GM12878 (cell line): ENCODE measurements at regions not wholly inside any gene's neighbourhood (a gene's known extent, or its start where the extent isn't known, plus 50 kb on each side); places are given as distances from the start of the nearest gene placed in this dataset.

Experiments
- ATAC-seq: fragments of 200-7000 bp; cut with Tn5 transposase; 3 replicates; pipeline ENCODE4 v1.9.1; 2020; ENCODE audit warnings: mild to moderate bottlenecking, moderate library complexity
- BruUV-seq: library from RNA; stranded (reverse); fragments of 400-500 nt; replicated peaks from 2 replicates; lab custom pipeline; 2021; lab: Mats Ljungman, UMichigan
- CTCF ChIA-PET: fragments of 300-600 bp; sonication (Branson Sonifier 250); formaldehyde crosslinking; extraction: SDS; loops from one replicate; lab custom pipeline; 2021; ENCODE audit warnings: inconsistent platforms; lab: Yijun Ruan, JAX
- POLR2A ChIA-PET: fragments of 350-600 bp; formaldehyde crosslinking; extraction: SDS; loops from one replicate; lab custom pipeline; 2021; ENCODE audit warnings: inconsistent platforms; lab: Charles Lee
- RAD21 ChIA-PET: fragments of 300-600 bp; sonication (Branson Sonifier 250); formaldehyde crosslinking; loops from one replicate; lab custom pipeline; 2023; ENCODE audit warnings: antibody characterized with exemption; ENCODE audit not compliant: unreplicated experiment; lab: Charles Lee
- SMC1A ChIA-PET: fragments of 300-600 bp; sonication (Branson Sonifier 250); formaldehyde crosslinking; loops from one replicate; lab custom pipeline; 2023; ENCODE audit not compliant: unreplicated experiment, uncharacterized antibody; lab: Charles Lee
- DNase-seq: peaks from one replicate; pipeline ENCODE4 v3.0.0-alpha.2; 2011; ENCODE audit warnings: low read depth, low spot score
- FAIRE-seq: peaks from 3 replicates; lab custom pipeline; 2011; peaks lifted over from hg19 to GRCh38; lab: Jason Lieb, UNC
- H2AFZ ChIP-seq: 2 replicates; pipeline ENCODE4 v1.6.0; 2011; ENCODE audit warnings: low read depth, low read length, control low read depth; ENCODE audit not compliant: control insufficient read depth
- H3K27ac ChIP-seq: 2 replicates; pipeline ENCODE4 v1.5.1; 2011; ENCODE audit warnings: control low read depth; ENCODE audit not compliant: control insufficient read depth, insufficient read depth
- H3K27me3 ChIP-seq, 2 experiments: replicated peaks in 1 of 2; 2 replicates each; pipeline versions ENCODE4 v1.6.0 to v1.6.1; 2011; ENCODE audit warnings: low read length in 1 of 2; ENCODE audit not compliant: control insufficient read depth in 2 of 2, insufficient read depth in 2 of 2
- H3K36me3 ChIP-seq, 2 experiments: 2 replicates each; pipeline ENCODE4 v1.5.1; 2011; ENCODE audit warnings: low read length in 1 of 2; ENCODE audit not compliant: control insufficient read depth in 2 of 2, insufficient read depth in 2 of 2
- H3K4me1 ChIP-seq: 2 replicates; pipeline ENCODE4 v1.6.1; 2011; ENCODE audit warnings: mild to moderate bottlenecking, low read length, moderate library complexity, mixed read lengths; ENCODE audit not compliant: control insufficient read depth, insufficient read depth
- H3K4me2 ChIP-seq: 2 replicates; pipeline ENCODE4 v1.6.0; 2011; ENCODE audit warnings: control low read depth; ENCODE audit not compliant: control insufficient read depth, insufficient read depth
- H3K4me3 ChIP-seq: fragments of 200-600 bp; sonication (generic); 2 replicates; pipeline ENCODE4 v1.5.1; 2016
- H3K79me2 ChIP-seq: 2 replicates; pipeline ENCODE4 v1.6.0; 2011; ENCODE audit warnings: low read length; ENCODE audit not compliant: control insufficient read depth, insufficient read depth
- H3K9ac ChIP-seq: 2 replicates; pipeline ENCODE4 v1.8.0; 2011; ENCODE audit warnings: low read length, control low read depth, mixed read lengths; ENCODE audit not compliant: control insufficient read depth, insufficient read depth
- H3K9me3 ChIP-seq: replicated peaks from 3 replicates; pipeline ENCODE4 v1.5.1; 2011; ENCODE audit warnings: mild to moderate bottlenecking, low read length; ENCODE audit not compliant: control insufficient read depth, insufficient read depth
- H4K20me1 ChIP-seq: 2 replicates; pipeline ENCODE4 v1.6.0; 2011; ENCODE audit not compliant: control insufficient read depth, insufficient read depth
- IKZF2 ChIP-seq, 2 experiments: fragments of 450-650 bp; IDR thresholded peaks; 2 replicates each; pipeline ENCODE4 v1.6.1; 2017; ENCODE audit warnings: mild to moderate bottlenecking in 2 of 2, moderate library complexity in 2 of 2
- RUNX3 ChIP-seq: IDR thresholded peaks from 2 replicates; pipeline ENCODE4 v1.6.1; 2012; ENCODE audit warnings: low read length, inconsistent platforms
- TARDBP ChIP-seq: IDR thresholded peaks from 2 replicates; pipeline ENCODE4 v1.6.1; 2016; ENCODE audit warnings: borderline replicate concordance
- in situ Hi-C: fragments of 300-500 bp; cut with MboI; formaldehyde crosslinking; loops from 9 replicates; pipeline ENCODE4 v1.14.3; 2018; ENCODE audit warnings: mixed read lengths
- intact Hi-C: fragments of 100-400 bp; cut with micrococcal nuclease; formaldehyde crosslinking; loops from one replicate; pipeline ENCODE4 v1.14.2; 2022; ENCODE audit not compliant: unreplicated experiment
- TF ChIP-seq, protein P1 (sequence below): fragments of 450-650 bp; conservative IDR thresholded peaks from 2 replicates; pipeline ENCODE4 v1.6.1; 2017; ENCODE audit warnings: mild to moderate bottlenecking, moderate library complexity
- TF ChIP-seq, protein P2 (sequence below): IDR thresholded peaks from 2 replicates; pipeline ENCODE4 v1.6.1; 2012; ENCODE audit warnings: improper control_type of control experiment, low read depth, low read length; ENCODE audit not compliant: insufficient replicate concordance

DNA sequence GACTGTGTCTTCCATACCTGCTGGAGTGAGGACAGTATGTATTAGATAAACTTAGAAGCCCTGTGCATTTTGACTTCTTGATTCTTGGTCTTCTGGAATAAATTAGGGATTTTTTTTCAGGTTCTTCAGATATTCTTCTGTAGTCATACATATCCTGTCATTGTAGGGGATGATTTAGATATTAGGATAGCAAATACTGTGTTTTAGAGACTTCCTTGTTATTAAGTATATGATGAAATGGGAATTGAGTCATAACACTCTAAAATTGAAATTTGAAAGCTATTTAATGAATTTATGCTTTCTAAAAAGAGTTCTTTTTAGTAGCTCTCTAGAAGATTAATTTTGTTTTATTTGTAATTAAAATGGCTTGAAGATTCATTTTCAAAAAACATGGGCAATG lies 371.5 kb upstream of the RGS6 start:
- H3K27ac ChIP-seq = no peak overlapping the region
- intact Hi-C loops (no loop called here), in situ Hi-C loops (no loop called here)
- H3K27me3 ChIP-seq = no peaks in the 10 kb centered on the region
- FAIRE-seq = no peak
- peaks cover 40% of the 10 kb centered on the region for H3K4me1 ChIP-seq
- DNase-seq = no peak
- no peaks in the 10 kb centered on the region for H4K20me1 ChIP-seq
- H2AFZ ChIP-seq = no peak overlapping the region
- H3K36me3 ChIP-seq = 0 out of 4 replicates have a peak, but pooled peaks cover 0 to 3% of the 10 kb centered on the region in 2 experiments
- ChIA-PET POLR2A (interaction anchor here (1.2 kb wide), 1 partner anchor 8 kb away, joined by 4 read pairs; no protein-coding TSS in a partner anchor), SMC1A (interaction anchor here (0.7 to 1.7 kb wide), 3 partner anchors 62 to 235 kb away, joined by 3 to 4 read pairs (median 4); no protein-coding TSS in a partner anchor), CTCF (no interaction called here), RAD21 (interaction anchor here (1.1 kb wide), 1 partner anchor 112 kb away, joined by 4 read pairs; no protein-coding TSS in a partner anchor)
- TF ChIP-seq TARDBP (no peak), IKZF2 (IDR thresholded peaks at IDR 0.05) (no peak), RUNX3 (no peak)
- TF ChIP-seq, protein P1, sequence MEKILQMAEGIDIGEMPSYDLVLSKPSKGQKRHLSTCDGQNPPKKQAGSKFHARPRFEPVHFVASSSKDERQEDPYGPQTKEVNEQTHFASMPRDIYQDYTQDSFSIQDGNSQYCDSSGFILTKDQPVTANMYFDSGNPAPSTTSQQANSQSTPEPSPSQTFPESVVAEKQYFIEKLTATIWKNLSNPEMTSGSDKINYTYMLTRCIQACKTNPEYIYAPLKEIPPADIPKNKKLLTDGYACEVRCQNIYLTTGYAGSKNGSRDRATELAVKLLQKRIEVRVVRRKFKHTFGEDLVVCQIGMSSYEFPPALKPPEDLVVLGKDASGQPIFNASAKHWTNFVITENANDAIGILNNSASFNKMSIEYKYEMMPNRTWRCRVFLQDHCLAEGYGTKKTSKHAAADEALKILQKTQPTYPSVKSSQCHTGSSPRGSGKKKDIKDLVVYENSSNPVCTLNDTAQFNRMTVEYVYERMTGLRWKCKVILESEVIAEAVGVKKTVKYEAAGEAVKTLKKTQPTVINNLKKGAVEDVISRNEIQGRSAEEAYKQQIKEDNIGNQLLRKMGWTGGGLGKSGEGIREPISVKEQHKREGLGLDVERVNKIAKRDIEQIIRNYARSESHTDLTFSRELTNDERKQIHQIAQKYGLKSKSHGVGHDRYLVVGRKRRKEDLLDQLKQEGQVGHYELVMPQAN = no peak
- TF ChIP-seq, protein P2, sequence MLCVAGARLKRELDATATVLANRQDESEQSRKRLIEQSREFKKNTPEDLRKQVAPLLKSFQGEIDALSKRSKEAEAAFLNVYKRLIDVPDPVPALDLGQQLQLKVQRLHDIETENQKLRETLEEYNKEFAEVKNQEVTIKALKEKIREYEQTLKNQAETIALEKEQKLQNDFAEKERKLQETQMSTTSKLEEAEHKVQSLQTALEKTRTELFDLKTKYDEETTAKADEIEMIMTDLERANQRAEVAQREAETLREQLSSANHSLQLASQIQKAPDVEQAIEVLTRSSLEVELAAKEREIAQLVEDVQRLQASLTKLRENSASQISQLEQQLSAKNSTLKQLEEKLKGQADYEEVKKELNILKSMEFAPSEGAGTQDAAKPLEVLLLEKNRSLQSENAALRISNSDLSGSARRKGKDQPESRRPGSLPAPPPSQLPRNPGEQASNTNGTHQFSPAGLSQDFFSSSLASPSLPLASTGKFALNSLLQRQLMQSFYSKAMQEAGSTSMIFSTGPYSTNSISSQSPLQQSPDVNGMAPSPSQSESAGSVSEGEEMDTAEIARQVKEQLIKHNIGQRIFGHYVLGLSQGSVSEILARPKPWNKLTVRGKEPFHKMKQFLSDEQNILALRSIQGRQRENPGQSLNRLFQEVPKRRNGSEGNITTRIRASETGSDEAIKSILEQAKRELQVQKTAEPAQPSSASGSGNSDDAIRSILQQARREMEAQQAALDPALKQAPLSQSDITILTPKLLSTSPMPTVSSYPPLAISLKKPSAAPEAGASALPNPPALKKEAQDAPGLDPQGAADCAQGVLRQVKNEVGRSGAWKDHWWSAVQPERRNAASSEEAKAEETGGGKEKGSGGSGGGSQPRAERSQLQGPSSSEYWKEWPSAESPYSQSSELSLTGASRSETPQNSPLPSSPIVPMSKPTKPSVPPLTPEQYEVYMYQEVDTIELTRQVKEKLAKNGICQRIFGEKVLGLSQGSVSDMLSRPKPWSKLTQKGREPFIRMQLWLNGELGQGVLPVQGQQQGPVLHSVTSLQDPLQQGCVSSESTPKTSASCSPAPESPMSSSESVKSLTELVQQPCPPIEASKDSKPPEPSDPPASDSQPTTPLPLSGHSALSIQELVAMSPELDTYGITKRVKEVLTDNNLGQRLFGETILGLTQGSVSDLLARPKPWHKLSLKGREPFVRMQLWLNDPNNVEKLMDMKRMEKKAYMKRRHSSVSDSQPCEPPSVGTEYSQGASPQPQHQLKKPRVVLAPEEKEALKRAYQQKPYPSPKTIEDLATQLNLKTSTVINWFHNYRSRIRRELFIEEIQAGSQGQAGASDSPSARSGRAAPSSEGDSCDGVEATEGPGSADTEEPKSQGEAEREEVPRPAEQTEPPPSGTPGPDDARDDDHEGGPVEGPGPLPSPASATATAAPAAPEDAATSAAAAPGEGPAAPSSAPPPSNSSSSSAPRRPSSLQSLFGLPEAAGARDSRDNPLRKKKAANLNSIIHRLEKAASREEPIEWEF = no peak
- H3K79me2 ChIP-seq = peaks cover 54% of the 10 kb centered on the region
- H3K4me2 ChIP-seq = no peak overlapping the region
- ATAC-seq = no peak
- H3K9me3 ChIP-seq = peaks cover 2% of the 10 kb centered on the region; the same call in 2 of the 3 replicates
- no peak overlapping the region for H3K9ac ChIP-seq
- no peak overlapping the region for H3K4me3 ChIP-seq
- no TSS peak for BruUV-seq
